SK-N-SH (cell line): ENCODE measurements at regions not wholly inside any gene's neighbourhood (a gene's known extent, or its start where the extent isn't known, plus 50 kb on each side); places are given as distances from the start of the nearest gene placed in this dataset.

ENCODE experiments used
- CTCF ChIA-PET: fragments of 300-600, 350-600 bp; formaldehyde crosslinking; extraction: SDS; loops from one replicate; lab custom pipeline; 2021; lab: Yijun Ruan, JAX
- POLR2A ChIA-PET: fragments of 350-600 bp; sonication (Branson Sonifier 250); formaldehyde crosslinking; extraction: SDS; loops from one replicate; lab custom pipeline; 2020; ENCODE audit warnings: antibody characterized with exemption, inconsistent platforms; lab: Yijun Ruan, JAX
- DNase-seq: peaks from one replicate; pipeline ENCODE4 v3.0.0; 2012
- H2AFZ ChIP-seq: fragments of 200-600 bp; sonication (generic); 2 replicates; pipeline ENCODE4 v1.8.1; 2016; ENCODE audit warnings: antibody characterized with exemption, mild to moderate bottlenecking, low read depth
- H3F3A ChIP-seq: fragments of 200-600 bp; sonication (generic); replicated peaks from 2 replicates; pipeline ENCODE3; 2016; ENCODE audit warnings: antibody characterized with exemption, mild to moderate bottlenecking; ENCODE audit not compliant: insufficient read depth
- H3K27ac ChIP-seq, 2 experiments: fragments of 200-500 bp in 1 of 2; fragments of 200-600 bp in 1 of 2; sonication (Bioruptor generic) in 1 of 2; sonication (generic), shearing (Covaris generic) in 1 of 2; 2 replicates each; pipeline versions ENCODE4 v1.5.1 to v1.6.1; 2014 to 2016; ENCODE audit warnings: low read depth in 2 of 2, inconsistent platforms in 1 of 2, low read length in 1 of 2, mild to moderate bottlenecking in 1 of 2, mixed read lengths in 1 of 2
- H3K27me3 ChIP-seq: fragments of 200-600 bp; sonication (generic), shearing (Covaris generic); 2 replicates; pipeline ENCODE4 v1.6.1; 2016; ENCODE audit warnings: mixed run types; ENCODE audit not compliant: insufficient read depth
- H3K36me3 ChIP-seq, 2 experiments: fragments of 200-500 bp in 1 of 2; fragments of 200-600 bp in 1 of 2; sonication (Bioruptor generic) in 1 of 2; sonication (generic) in 1 of 2; replicated peaks in 1 of 2; 2 replicates each; pipeline versions ENCODE3 to v1.5.1; 2014 to 2016; ENCODE audit warnings: low read length in 1 of 2, mild to moderate bottlenecking in 1 of 2; ENCODE audit not compliant: insufficient read depth in 2 of 2, control insufficient read depth in 1 of 2
- H3K4me1 ChIP-seq, 2 experiments: fragments of 200-500 bp in 1 of 2; fragments of 200-600 bp in 1 of 2; sonication (Bioruptor generic) in 1 of 2; sonication (generic), shearing (Covaris generic) in 1 of 2; 2 replicates each; pipeline versions ENCODE4 v1.5.1 to v1.6.1; 2014 to 2016; ENCODE audit warnings: low read depth in 1 of 2, low read length in 1 of 2, mixed run types in 1 of 2; ENCODE audit not compliant: insufficient read depth in 2 of 2, control insufficient read depth in 1 of 2
- H3K4me2 ChIP-seq: fragments of 200-600 bp; sonication (generic), shearing (Covaris generic); 2 replicates; pipeline ENCODE4 v1.6.1; 2017; ENCODE audit warnings: mixed run types
- H3K4me3 ChIP-seq, 2 experiments: fragments of 200-500 bp in 1 of 2; fragments of 200-600 bp in 1 of 2; sonication (Bioruptor generic) in 1 of 2; sonication (generic), shearing (Covaris generic) in 1 of 2; 2 replicates each; pipeline versions ENCODE4 v1.5.1 to v1.8.1; 2014 to 2016; ENCODE audit warnings: low read depth in 2 of 2, inconsistent platforms in 1 of 2, low read length in 1 of 2, mild to moderate bottlenecking in 1 of 2, mixed read lengths in 1 of 2, moderate library complexity in 1 of 2
- H3K79me2 ChIP-seq: fragments of 200-600 bp; sonication (generic); 2 replicates; pipeline ENCODE4 v1.8.1; 2017; ENCODE audit warnings: mild to moderate bottlenecking; ENCODE audit not compliant: insufficient read depth
- H3K9ac ChIP-seq: fragments of 200-600 bp; sonication (generic); 2 replicates; pipeline ENCODE4 v1.6.1; 2017; ENCODE audit warnings: mixed run types
- H3K9me2 ChIP-seq: fragments of 200-600 bp; sonication (generic); 2 replicates; pipeline ENCODE4 v1.6.1; 2017; ENCODE audit warnings: mixed run types
- H3K9me3 ChIP-seq: fragments of 200-600 bp; sonication (generic); 2 replicates; pipeline ENCODE4 v1.6.1; 2017; ENCODE audit warnings: mixed run types, mild to moderate bottlenecking, moderate library complexity
- H4K20me1 ChIP-seq: fragments of 200-600 bp; sonication (generic); 2 replicates; pipeline ENCODE4 v1.6.1; 2017; ENCODE audit warnings: mild to moderate bottlenecking, mixed run types; ENCODE audit not compliant: insufficient read depth
- EZH2phosphoT487 ChIP-seq: fragments of 200-600 bp; sonication (generic); IDR thresholded peaks from 2 replicates; pipeline ENCODE4 v1.6.1; 2017; ENCODE audit warnings: low read depth, mixed run types, mild to moderate bottlenecking, antibody characterized with exemption, moderate library complexity, borderline replicate concordance
- GABPA ChIP-seq: IDR thresholded peaks from 2 replicates; pipeline ENCODE4 v1.4.0; 2012; ENCODE audit warnings: low read depth, mild to moderate bottlenecking
- JUND ChIP-seq: IDR thresholded peaks from 2 replicates; pipeline ENCODE4 v1.4.0; 2012
- NFIC ChIP-seq: IDR thresholded peaks from 2 replicates; pipeline ENCODE4 v1.4.0; 2012; ENCODE audit warnings: borderline replicate concordance
- NRF1 ChIP-seq: IDR thresholded peaks from 2 replicates; pipeline ENCODE4 v1.6.1; 2012; ENCODE audit warnings: low read depth, mild to moderate bottlenecking, low read length
- POLR2AphosphoS5 ChIP-seq: IDR thresholded peaks from 2 replicates; pipeline ENCODE4 v1.6.1; 2012; ENCODE audit warnings: low read depth, low read length
- RAD21 ChIP-seq: IDR thresholded peaks from 2 replicates; pipeline ENCODE4 v1.6.1; 2012; ENCODE audit warnings: mild to moderate bottlenecking, low read length
- RXRA ChIP-seq: IDR thresholded peaks from 2 replicates; pipeline ENCODE4 v1.4.0; 2012; ENCODE audit warnings: low read depth, mild to moderate bottlenecking, borderline replicate concordance
- SMC3 ChIP-seq: IDR thresholded peaks from 2 replicates; pipeline ENCODE4 v1.6.1; 2012; ENCODE audit warnings: low read depth, low read length, improper control_type of control experiment
- TAF1 ChIP-seq: IDR thresholded peaks from 2 replicates; pipeline ENCODE4 v1.6.1; 2012; ENCODE audit warnings: low read depth, mild to moderate bottlenecking, low read length, moderate library complexity, borderline replicate concordance
- TEAD4 ChIP-seq: IDR thresholded peaks from 2 replicates; pipeline ENCODE4 v1.4.0; 2012; ENCODE audit warnings: mild to moderate bottlenecking, borderline replicate concordance; ENCODE audit not compliant: insufficient read depth
- YY1 ChIP-seq: IDR thresholded peaks from 2 replicates; pipeline ENCODE4 v1.4.0; 2012; ENCODE audit warnings: low read depth, mild to moderate bottlenecking
- ZBTB33 ChIP-seq: IDR thresholded peaks from 2 replicates; pipeline ENCODE4 v1.4.0; 2012; ENCODE audit warnings: low read depth, borderline replicate concordance
- WGBS: methylation state at CpG from one replicate; pipeline ENCODE4 v1.1.6; 2017; ENCODE audit warnings: low lambda C conversion rate; 5-methylcytosine and 5-hydroxymethylcytosine counted together
- TF ChIP-seq, protein P1 (sequence below): IDR thresholded peaks from 2 replicates; pipeline ENCODE4 v1.4.0; 2012; ENCODE audit warnings: low read depth
- TF ChIP-seq, protein P2 (sequence below): fragments of 200-600 bp; sonication (generic); IDR thresholded peaks from 2 replicates; pipeline ENCODE4 v1.6.1; 2017; ENCODE audit warnings: antibody characterized with exemption, mild to moderate bottlenecking, moderate library complexity
- TF ChIP-seq, protein P3 (sequence below): fragments of 150-350 bp; IDR thresholded peaks from 2 replicates; pipeline ENCODE4 v1.6.1; 2017; ENCODE audit warnings: antibody characterized with exemption, low read length, low read depth, borderline replicate concordance

GRCh38 chr10:123479640-123480039 lies 186.5 kb upstream of the GPR26 start:
- Histone ChIP-seq H4K20me1 (no peaks in the 10 kb centered on the region), H3K27me3 (no peaks in the 10 kb centered on the region), H3K36me3 (no peaks in the 10 kb centered on the region), H3K79me2 (no peaks in the 10 kb centered on the region), H3K9me2 (no peaks in the 10 kb centered on the region), H3K9ac (no peak overlapping the region), H3K4me2 (no peak overlapping the region), H3K9me3 (no peaks in the 10 kb centered on the region), H3K27ac (no peak overlapping the region), H3K4me3 (no peak overlapping the region), H3F3A (no peaks in the 10 kb centered on the region), H2AFZ (no peak overlapping the region), H3K4me1 (no peaks in the 10 kb centered on the region)
- ChIA-PET POLR2A (no interaction called here), CTCF (interaction anchor here (0.7 to 1.0 kb wide), 2 partner anchors 18 to 50 kb away, joined by 3 read pairs; no protein-coding TSS in a partner anchor)
- WGBS, result 10% methylated on average over 4 of the region's 4 CpGs
- TF ChIP-seq ZBTB33 (no peak), JUND (no peak), GABPA (no peak), EZH2phosphoT487 (no peak), RAD21 (no peak), NRF1 (no peak), TAF1 (no peak), POLR2AphosphoS5 (no peak), NFIC (no peak)
- TF ChIP-seq, protein P1, sequence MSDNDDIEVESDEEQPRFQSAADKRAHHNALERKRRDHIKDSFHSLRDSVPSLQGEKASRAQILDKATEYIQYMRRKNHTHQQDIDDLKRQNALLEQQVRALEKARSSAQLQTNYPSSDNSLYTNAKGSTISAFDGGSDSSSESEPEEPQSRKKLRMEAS, result no peak
- TF ChIP-seq, protein P2, sequence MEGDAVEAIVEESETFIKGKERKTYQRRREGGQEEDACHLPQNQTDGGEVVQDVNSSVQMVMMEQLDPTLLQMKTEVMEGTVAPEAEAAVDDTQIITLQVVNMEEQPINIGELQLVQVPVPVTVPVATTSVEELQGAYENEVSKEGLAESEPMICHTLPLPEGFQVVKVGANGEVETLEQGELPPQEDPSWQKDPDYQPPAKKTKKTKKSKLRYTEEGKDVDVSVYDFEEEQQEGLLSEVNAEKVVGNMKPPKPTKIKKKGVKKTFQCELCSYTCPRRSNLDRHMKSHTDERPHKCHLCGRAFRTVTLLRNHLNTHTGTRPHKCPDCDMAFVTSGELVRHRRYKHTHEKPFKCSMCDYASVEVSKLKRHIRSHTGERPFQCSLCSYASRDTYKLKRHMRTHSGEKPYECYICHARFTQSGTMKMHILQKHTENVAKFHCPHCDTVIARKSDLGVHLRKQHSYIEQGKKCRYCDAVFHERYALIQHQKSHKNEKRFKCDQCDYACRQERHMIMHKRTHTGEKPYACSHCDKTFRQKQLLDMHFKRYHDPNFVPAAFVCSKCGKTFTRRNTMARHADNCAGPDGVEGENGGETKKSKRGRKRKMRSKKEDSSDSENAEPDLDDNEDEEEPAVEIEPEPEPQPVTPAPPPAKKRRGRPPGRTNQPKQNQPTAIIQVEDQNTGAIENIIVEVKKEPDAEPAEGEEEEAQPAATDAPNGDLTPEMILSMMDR, result no peak
- DNase-seq, result no peak

DNA sequence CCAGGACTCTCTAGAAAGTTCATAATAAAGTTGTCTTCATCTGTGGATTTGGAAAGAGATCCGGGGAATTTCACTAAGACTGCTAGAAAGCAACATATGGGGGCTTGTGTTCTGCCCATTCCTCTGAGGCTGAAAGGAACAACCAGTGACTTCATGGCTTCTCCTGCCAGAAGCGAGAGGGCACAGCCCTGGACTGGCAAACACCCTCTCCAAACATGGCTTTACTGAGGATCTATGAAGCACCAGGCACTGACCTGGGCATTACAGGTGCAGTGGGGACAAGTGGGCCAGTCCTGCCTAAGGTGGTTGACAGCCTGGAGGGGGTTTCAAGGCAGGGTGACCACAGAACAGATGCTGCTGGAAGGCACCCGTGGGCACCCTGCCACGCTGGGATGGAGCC lies 185.8 kb upstream of the GPR26 start:
- WGBS, result 12% methylated on average over 4 of the region's 4 CpGs
- no peaks in the 10 kb centered on the region for H4K20me1 ChIP-seq
- ChIA-PET POLR2A (no interaction called here), CTCF (interaction anchor here (1.0 kb wide), 1 partner anchor 18 kb away, joined by 3 read pairs; no protein-coding TSS in a partner anchor)
- no peak overlapping the region for H3K27ac ChIP-seq
- H3K4me2 ChIP-seq, result no peak overlapping the region
- H3K79me2 ChIP-seq, result no peaks in the 10 kb centered on the region
- no peaks in the 10 kb centered on the region for H3K4me1 ChIP-seq
- no peaks in the 10 kb centered on the region for H3K27me3 ChIP-seq
- DNase-seq, result no peak
- no peaks in the 10 kb centered on the region for H3K9me3 ChIP-seq
- H3K4me3 ChIP-seq, result no peak overlapping the region
- TF ChIP-seq NFIC, result no peak
- no peak for TF ChIP-seq TEAD4
- TF ChIP-seq RXRA, result no peak
- TF ChIP-seq, protein P3, sequence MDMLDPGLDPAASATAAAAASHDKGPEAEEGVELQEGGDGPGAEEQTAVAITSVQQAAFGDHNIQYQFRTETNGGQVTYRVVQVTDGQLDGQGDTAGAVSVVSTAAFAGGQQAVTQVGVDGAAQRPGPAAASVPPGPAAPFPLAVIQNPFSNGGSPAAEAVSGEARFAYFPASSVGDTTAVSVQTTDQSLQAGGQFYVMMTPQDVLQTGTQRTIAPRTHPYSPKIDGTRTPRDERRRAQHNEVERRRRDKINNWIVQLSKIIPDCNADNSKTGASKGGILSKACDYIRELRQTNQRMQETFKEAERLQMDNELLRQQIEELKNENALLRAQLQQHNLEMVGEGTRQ, result no peak
- TF ChIP-seq YY1, result no peak
- no peak for TF ChIP-seq SMC3
- no peaks in the 10 kb centered on the region for H3F3A ChIP-seq
- no peaks in the 10 kb centered on the region for H3K9me2 ChIP-seq
- no peak overlapping the region for H3K9ac ChIP-seq
- H3K36me3 ChIP-seq, result no peaks in the 10 kb centered on the region
- no peak overlapping the region for H2AFZ ChIP-seq
